Ovary (tissue), 3 donors: ENCODE measurements at regions not wholly inside any gene's neighbourhood (a gene's known extent, or its start where the extent isn't known, plus 50 kb on each side); places are given as distances from the start of the nearest gene placed in this dataset.

ENCODE experiments used
- CTCF ChIP-seq, 3 donors: fragments of 450-650 bp in 2 of 3; fragments of 200-600 bp in 1 of 3; IDR thresholded peaks; one replicate each; pipeline versions ENCODE4 v1.5.1 to v1.8.0; 2016 to 2022; ENCODE audit warnings: antibody characterized with exemption in 3 of 3, mild to moderate bottlenecking in 1 of 3
- EP300 ChIP-seq: sonication (generic); formaldehyde crosslinking; IDR thresholded peaks from one replicate; pipeline ENCODE4 v1.6.1; 2017; ENCODE audit warnings: antibody characterized with exemption
- donor health status: DM: no; HTN: no; CAD: no.

GRCh38 chr9:90025816-90026215 is 421.0 kb downstream of the GADD45G start:
- no peak for TF ChIP-seq CTCF (IDR thresholded peaks at IDR 0.05)
- no peak for TF ChIP-seq EP300
